Osteocyte (in vitro differentiated cells): ENCODE measurements at regions not wholly inside any gene's neighbourhood (a gene's known extent, or its start where the extent isn't known, plus 50 kb on each side); places are given as distances from the start of the nearest gene placed in this dataset.
"Not testable (repeated sequence)": the region's sequence is repeated elsewhere in the genome, so short reads cannot be mapped to it uniquely, and the experiment has no call there.

ENCODE experiments used
- DNase-seq: peaks from one replicate; pipeline ENCODE4 v3.0.0; 2021; ENCODE audit warnings: mixed read lengths; ENCODE audit not compliant: unreplicated experiment; ENCODE audit errors: extremely low spot score
- H3K27ac Mint-ChIP-seq: one replicate; pipeline ENCODE4 v1.8.0; 2021; ENCODE audit warnings: mild to moderate bottlenecking, mixed read lengths; ENCODE audit not compliant: unreplicated experiment
- H3K27me3 Mint-ChIP-seq: one replicate; pipeline ENCODE4 v1.8.0; 2021; ENCODE audit warnings: mixed read lengths; ENCODE audit not compliant: unreplicated experiment
- H3K36me3 Mint-ChIP-seq: one replicate; pipeline ENCODE4 v1.8.0; 2021; ENCODE audit warnings: mixed read lengths; ENCODE audit not compliant: unreplicated experiment
- H3K4me1 Mint-ChIP-seq: one replicate; pipeline ENCODE4 v1.8.0; 2021; ENCODE audit warnings: mixed read lengths; ENCODE audit not compliant: unreplicated experiment
- H3K4me3 Mint-ChIP-seq: one replicate; pipeline ENCODE4 v1.8.0; 2021; ENCODE audit warnings: mild to moderate bottlenecking, moderate library complexity, mixed read lengths; ENCODE audit not compliant: unreplicated experiment
- H3K9me3 Mint-ChIP-seq: one replicate; pipeline ENCODE4 v1.8.0; 2021; ENCODE audit warnings: mixed read lengths; ENCODE audit not compliant: unreplicated experiment
- CTCF ChIP-seq: fragments of 200-600 bp; sonication (generic); IDR thresholded peaks from 2 replicates; pipeline ENCODE4 v1.5.0; 2021; ENCODE audit warnings: antibody characterized with exemption, mild to moderate bottlenecking, moderate library complexity

- Mint-ChIP-seq H3K27me3 (no peaks in the 10 kb centered on the region), H3K4me1 (no peaks in the 10 kb centered on the region), H3K36me3 (no peaks in the 10 kb centered on the region), H3K27ac (no peak overlapping the region), H3K9me3 (no peaks in the 10 kb centered on the region), H3K4me3 (no peak overlapping the region)
- DNase-seq: no peak
- peak; percentile 47 for TF ChIP-seq CTCF
Observed at GRCh38 chrX:128975745-128976144, 547.5 kb downstream of the SMARCA1 start.

- Mint-ChIP-seq H3K4me1 (no peaks in the 10 kb centered on the region), H3K27me3 (no peaks in the 10 kb centered on the region), H3K36me3 (no peaks in the 10 kb centered on the region), H3K27ac (no peak overlapping the region), H3K4me3 (no peak overlapping the region), H3K9me3 (no peaks in the 10 kb centered on the region)
- no peak for TF ChIP-seq CTCF
- no peak for DNase-seq
Observed at GRCh38 chrX:128973033-128973432, 550.3 kb downstream of the SMARCA1 start.

- no peak overlapping the region for H3K27ac Mint-ChIP-seq
- H3K9me3 Mint-ChIP-seq: peaks cover 33% of the 10 kb centered on the region
- H3K27me3 Mint-ChIP-seq: no peaks in the 10 kb centered on the region
- DNase-seq: no peak
- no peaks in the 10 kb centered on the region for H3K36me3 Mint-ChIP-seq
- TF ChIP-seq CTCF: no peak
- no peak overlapping the region for H3K4me3 Mint-ChIP-seq
- H3K4me1 Mint-ChIP-seq: no peaks in the 10 kb centered on the region
Observed at GRCh38 chrX:128961290-128961689, 562.0 kb downstream of the SMARCA1 start.

GRCh38 chrX:128954697-128955096, 568.6 kb downstream of the SMARCA1 start:
- not testable (repeated sequence) for DNase-seq, H3K27me3 Mint-ChIP-seq, H3K27ac Mint-ChIP-seq, H3K4me1 Mint-ChIP-seq, H3K36me3 Mint-ChIP-seq, H3K4me3 Mint-ChIP-seq
- H3K9me3 Mint-ChIP-seq: peaks cover 44% of the 10 kb centered on the region

- no peaks in the 10 kb centered on the region for H3K27me3 Mint-ChIP-seq
- H3K27ac Mint-ChIP-seq: no peak overlapping the region
- H3K4me3 Mint-ChIP-seq: no peak overlapping the region
- DNase-seq: no peak
- peaks cover 11% of the 10 kb centered on the region for H3K9me3 Mint-ChIP-seq
- no peak for TF ChIP-seq CTCF
- no peaks in the 10 kb centered on the region for H3K36me3 Mint-ChIP-seq
- H3K4me1 Mint-ChIP-seq: no peaks in the 10 kb centered on the region
Observed at GRCh38 chrX:128931071-128931470, 592.2 kb downstream of the SMARCA1 start.
